ENCODE measurements at regions not wholly inside any gene's neighbourhood (a gene's known extent, or its start where the extent isn't known, plus 50 kb on each side); places are given as distances from the start of the nearest gene placed in this dataset.

DNA sequence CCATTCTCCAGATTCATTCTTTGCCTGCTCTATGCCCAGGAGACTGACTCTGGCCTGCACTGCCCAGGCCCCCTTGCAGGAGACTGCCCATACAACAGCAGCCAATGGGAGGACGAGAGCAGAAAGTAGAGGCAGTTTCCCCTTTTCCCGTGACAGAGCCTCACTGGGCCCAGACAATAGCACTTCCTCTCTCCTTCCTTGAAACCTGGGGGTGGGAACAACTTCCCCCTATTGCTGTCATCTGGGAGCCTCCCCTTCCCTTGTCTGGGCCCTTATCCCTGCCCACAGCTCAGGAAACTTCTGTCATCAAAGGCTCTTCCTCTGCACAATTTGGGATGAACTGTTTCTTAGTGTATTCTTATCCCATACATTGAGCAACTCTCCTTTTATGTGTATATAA, 60.8 kb upstream of the KCNJ15 start:
- H3K36me3 ChIP-seq (ENCODE audit: control insufficient read depth, insufficient read depth, low read length) = no peaks in the 10 kb centered on the region
- BruUV-seq (replicated peaks) = no TSS peak
- no peak overlapping the region for H2BK15ac ChIP-seq (ENCODE audit: low read depth, low read length)
- no peaks in the 10 kb centered on the region for H3K9me1 ChIP-seq (ENCODE audit: insufficient read depth, low read length)
- no CpG with 5 or more reads among the region's 2 CpGs for WGBS, 2 experiments (ENCODE audit: extremely low coverage in 2 of 2, insufficient read length in 1 of 2)
- TF ChIP-seq MAFK (IDR thresholded peaks at IDR 0.05; ENCODE audit: low read depth, low read length) (no peak), MAZ (IDR thresholded peaks at IDR 0.05; ENCODE audit: borderline replicate concordance, low read depth, low read length) (no peak), SMC3 (IDR thresholded peaks at IDR 0.05; ENCODE audit: low read depth, low read length) (no peak), CEBPB (IDR thresholded peaks at IDR 0.05; ENCODE audit: low read depth, low read length) (no peak), POLR2A (IDR thresholded peaks at IDR 0.05; ENCODE audit: low read depth, low read length) (no peak), RAD21 (IDR thresholded peaks at IDR 0.05; ENCODE audit: low read length) (no peak), BHLHE40 (IDR thresholded peaks at IDR 0.05; ENCODE audit: low read depth, low read length) (no peak), CHD1 (IDR thresholded peaks at IDR 0.05; ENCODE audit: low read depth, low read length) (no peak), MXI1 (IDR thresholded peaks at IDR 0.05; ENCODE audit: borderline replicate concordance, low read depth, low read length) (no peak), FOS (IDR thresholded peaks at IDR 0.05; ENCODE audit: low read depth, low read length) (no peak), NFE2L2 (IDR thresholded peaks at IDR 0.05; ENCODE audit: low read depth, low read length) (no peak), RCOR1 (IDR thresholded peaks at IDR 0.05; ENCODE audit: insufficient replicate concordance, low read length) (no peak)
- TF ChIP-seq, protein P1, sequence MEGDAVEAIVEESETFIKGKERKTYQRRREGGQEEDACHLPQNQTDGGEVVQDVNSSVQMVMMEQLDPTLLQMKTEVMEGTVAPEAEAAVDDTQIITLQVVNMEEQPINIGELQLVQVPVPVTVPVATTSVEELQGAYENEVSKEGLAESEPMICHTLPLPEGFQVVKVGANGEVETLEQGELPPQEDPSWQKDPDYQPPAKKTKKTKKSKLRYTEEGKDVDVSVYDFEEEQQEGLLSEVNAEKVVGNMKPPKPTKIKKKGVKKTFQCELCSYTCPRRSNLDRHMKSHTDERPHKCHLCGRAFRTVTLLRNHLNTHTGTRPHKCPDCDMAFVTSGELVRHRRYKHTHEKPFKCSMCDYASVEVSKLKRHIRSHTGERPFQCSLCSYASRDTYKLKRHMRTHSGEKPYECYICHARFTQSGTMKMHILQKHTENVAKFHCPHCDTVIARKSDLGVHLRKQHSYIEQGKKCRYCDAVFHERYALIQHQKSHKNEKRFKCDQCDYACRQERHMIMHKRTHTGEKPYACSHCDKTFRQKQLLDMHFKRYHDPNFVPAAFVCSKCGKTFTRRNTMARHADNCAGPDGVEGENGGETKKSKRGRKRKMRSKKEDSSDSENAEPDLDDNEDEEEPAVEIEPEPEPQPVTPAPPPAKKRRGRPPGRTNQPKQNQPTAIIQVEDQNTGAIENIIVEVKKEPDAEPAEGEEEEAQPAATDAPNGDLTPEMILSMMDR (conservative IDR thresholded peaks at IDR 0.05; ENCODE audit: low read depth, low read length) = no peak
- TF ChIP-seq, protein P2, sequence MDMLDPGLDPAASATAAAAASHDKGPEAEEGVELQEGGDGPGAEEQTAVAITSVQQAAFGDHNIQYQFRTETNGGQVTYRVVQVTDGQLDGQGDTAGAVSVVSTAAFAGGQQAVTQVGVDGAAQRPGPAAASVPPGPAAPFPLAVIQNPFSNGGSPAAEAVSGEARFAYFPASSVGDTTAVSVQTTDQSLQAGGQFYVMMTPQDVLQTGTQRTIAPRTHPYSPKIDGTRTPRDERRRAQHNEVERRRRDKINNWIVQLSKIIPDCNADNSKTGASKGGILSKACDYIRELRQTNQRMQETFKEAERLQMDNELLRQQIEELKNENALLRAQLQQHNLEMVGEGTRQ (IDR thresholded peaks at IDR 0.05; ENCODE audit: low read depth, low read length) = no peak
- TF ChIP-seq, protein P3, sequence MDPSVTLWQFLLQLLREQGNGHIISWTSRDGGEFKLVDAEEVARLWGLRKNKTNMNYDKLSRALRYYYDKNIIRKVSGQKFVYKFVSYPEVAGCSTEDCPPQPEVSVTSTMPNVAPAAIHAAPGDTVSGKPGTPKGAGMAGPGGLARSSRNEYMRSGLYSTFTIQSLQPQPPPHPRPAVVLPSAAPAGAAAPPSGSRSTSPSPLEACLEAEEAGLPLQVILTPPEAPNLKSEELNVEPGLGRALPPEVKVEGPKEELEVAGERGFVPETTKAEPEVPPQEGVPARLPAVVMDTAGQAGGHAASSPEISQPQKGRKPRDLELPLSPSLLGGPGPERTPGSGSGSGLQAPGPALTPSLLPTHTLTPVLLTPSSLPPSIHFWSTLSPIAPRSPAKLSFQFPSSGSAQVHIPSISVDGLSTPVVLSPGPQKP (IDR thresholded peaks at IDR 0.05; ENCODE audit: borderline replicate concordance, low read depth, low read length) = no peak
- no peak overlapping the region for H3K23ac ChIP-seq (ENCODE audit: low read depth, low read length)
- H2AFZ ChIP-seq (replicated peaks; ENCODE audit: low read length, poor library complexity) = no peak overlapping the region
- H3K14ac ChIP-seq (replicated peaks; ENCODE audit: low read depth, low read length) = no peak overlapping the region
- ATAC-seq (ENCODE audit: low read depth) (no peak), DNase-seq (no peak)
- H3K27ac ChIP-seq (ENCODE audit: insufficient read depth, low read length) = no peak overlapping the region
- no peak overlapping the region for H2BK5ac ChIP-seq (ENCODE audit: low read depth, low read length, poor library complexity, severe bottlenecking)
- H4K8ac ChIP-seq (ENCODE audit: low read depth in 2 of 2, low read length in 2 of 2) = no peak overlapping the region
- H3K27me3 ChIP-seq (ENCODE audit: control insufficient read depth, insufficient read depth, low read length) = peaks cover 1% of the 10 kb centered on the region
- POLR2A ChIA-PET (ENCODE audit: unreplicated experiment) = no interaction called here
- no peaks in the 10 kb centered on the region for H3K4me1 ChIP-seq (ENCODE audit: control insufficient read depth, insufficient read depth, low read length)
- H2AK9ac ChIP-seq (replicated peaks; ENCODE audit: low read depth, low read length, poor library complexity) = no peak overlapping the region
- intact Hi-C loops (cut with micrococcal nuclease) (no loop called here), dilution Hi-C loops (cut with HindIII; ENCODE audit: low sequenced_read_pairs, unreplicated experiment) (no loop called here), in situ Hi-C loops (cut with MboI; ENCODE audit: low sequenced_read_pairs) (no loop called here)
- no peaks in the 10 kb centered on the region for H4K20me1 ChIP-seq (ENCODE audit: insufficient read depth, low read length)
- H3K4me2 ChIP-seq (ENCODE audit: low read depth, low read length) = no peak overlapping the region
- no peak overlapping the region for H3K4ac ChIP-seq (ENCODE audit: low read depth, low read length)
- H3K79me1 ChIP-seq (ENCODE audit: low read depth in 1 of 2, low read length in 2 of 2) = no peaks in the 10 kb centered on the region
- no peak overlapping the region for H3K56ac ChIP-seq (ENCODE audit: extremely low read depth, insufficient read depth, low read length)
- H3K18ac ChIP-seq (ENCODE audit: low read depth, low read length) = no peak overlapping the region
- H4K5ac ChIP-seq (ENCODE audit: low read depth, low read length) = no peak overlapping the region
- no peak overlapping the region for H2AK5ac ChIP-seq (ENCODE audit: low read depth, low read length)
- CTCF ChIA-PET = no interaction called here
- H3K9ac ChIP-seq (ENCODE audit: low read depth, low read length) = no peak overlapping the region
- H3K9me3 ChIP-seq (ENCODE audit: control insufficient read depth, insufficient read depth, low read length) = no peaks in the 10 kb centered on the region; the same call in 1 of the 2 replicates
- H2BK20ac ChIP-seq (ENCODE audit: low read depth, low read length) = no peak overlapping the region
- H3K4me3 ChIP-seq (ENCODE audit: insufficient read depth, low read depth, low read length) = no peak overlapping the region
- H2BK120ac ChIP-seq (ENCODE audit: low read depth, low read length) = no peak overlapping the region
- H4K91ac ChIP-seq (ENCODE audit: insufficient read depth, low read depth, low read length) = no peak overlapping the region

Data from IMR-90 (cell line).